ENCODE measurements at regions not wholly inside any gene's neighbourhood (a gene's known extent, or its start where the extent isn't known, plus 50 kb on each side); places are given as distances from the start of the nearest gene placed in this dataset.

GRCh38 chr1:147478521-147478920, 62.8 kb upstream of the BCL9 start:
- WGBS = 58% methylated on average over 4 of the region's 4 CpGs
- Histone ChIP-seq H3K9me3 (no peaks in the 10 kb centered on the region), H3K4me3 (no peak overlapping the region), H3K4me1 (no peaks in the 10 kb centered on the region), H3K36me3 (no peaks in the 10 kb centered on the region), H3K27me3 (no peaks in the 10 kb centered on the region), H3K27ac (no peak overlapping the region)
- no peak for DNase-seq (ENCODE audit: low spot score in 2 of 2)
- no peak for TF ChIP-seq POLR2A (IDR thresholded peaks at IDR 0.05)
- TF ChIP-seq EP300 (IDR thresholded peaks at IDR 0.05) = no peak
- no peak for TF ChIP-seq POLR2AphosphoS5 (IDR thresholded peaks at IDR 0.05)
- no peak for TF ChIP-seq CTCF (IDR thresholded peaks at IDR 0.05)

GRCh38 chr1:147479864-147480564, 61.3 kb upstream of the BCL9 start:
- Histone ChIP-seq H3K36me3 (no peaks in the 10 kb centered on the region), H3K27me3 (no peaks in the 10 kb centered on the region), H3K4me1 (no peaks in the 10 kb centered on the region), H3K9me3 (no peaks in the 10 kb centered on the region), H3K4me3 (no peak overlapping the region), H3K27ac (no peak overlapping the region)
- TF ChIP-seq POLR2AphosphoS5 (IDR thresholded peaks at IDR 0.05) = no peak
- no peak for TF ChIP-seq POLR2A (IDR thresholded peaks at IDR 0.05)
- no peak for TF ChIP-seq CTCF (IDR thresholded peaks at IDR 0.05)
- TF ChIP-seq EP300 (IDR thresholded peaks at IDR 0.05) = no peak
- DNase-seq (ENCODE audit: low spot score in 2 of 2) = no peak
- WGBS = 79% methylated on average over 3 of the region's 3 CpGs

- 74% methylated on average over 2 of the region's 2 CpGs for WGBS
- Histone ChIP-seq H3K36me3 (no peaks in the 10 kb centered on the region), H3K27me3 (no peaks in the 10 kb centered on the region), H3K9me3 (no peaks in the 10 kb centered on the region), H3K27ac (no peak overlapping the region), H3K4me1 (no peaks in the 10 kb centered on the region), H3K4me3 (no peak overlapping the region)
- TF ChIP-seq POLR2A (IDR thresholded peaks at IDR 0.05) (no peak), CTCF (IDR thresholded peaks at IDR 0.05) (no peak), POLR2AphosphoS5 (IDR thresholded peaks at IDR 0.05) (no peak), EP300 (IDR thresholded peaks at IDR 0.05) (no peak)
- DNase-seq (ENCODE audit: low spot score in 2 of 2) = no peak
Observed at GRCh38 chr1:147480565-147480935, 60.8 kb upstream of the BCL9 start.

- 67% methylated on average over 9 of the region's 9 CpGs for WGBS
- Histone ChIP-seq H3K27ac (no peak overlapping the region), H3K27me3 (no peaks in the 10 kb centered on the region), H3K4me1 (no peaks in the 10 kb centered on the region), H3K4me3 (no peak overlapping the region), H3K9me3 (no peaks in the 10 kb centered on the region), H3K36me3 (no peaks in the 10 kb centered on the region)
- TF ChIP-seq POLR2A (IDR thresholded peaks at IDR 0.05) = no peak
- no peak for TF ChIP-seq CTCF (IDR thresholded peaks at IDR 0.05)
- no peak for DNase-seq (ENCODE audit: low spot score in 2 of 2)
Observed at GRCh38 chr1:147486876-147487656, 54.2 kb upstream of the BCL9 start.

GRCh38 chr1:147491098-147491497, 50.2 kb upstream of the BCL9 start:
- TF ChIP-seq EP300 (IDR thresholded peaks at IDR 0.05) (no peak), CTCF (IDR thresholded peaks at IDR 0.05) (no peak), POLR2AphosphoS5 (IDR thresholded peaks at IDR 0.05) (no peak), POLR2A (IDR thresholded peaks at IDR 0.05) (no peak)
- WGBS = 51% methylated on average over 2 of the region's 2 CpGs
- Histone ChIP-seq H3K4me3 (no peak overlapping the region), H3K9me3 (no peaks in the 10 kb centered on the region), H3K27me3 (no peaks in the 10 kb centered on the region), H3K27ac (no peak overlapping the region), H3K4me1 (no peaks in the 10 kb centered on the region), H3K36me3 (no peaks in the 10 kb centered on the region)
- DNase-seq (ENCODE audit: low spot score in 2 of 2) = no peak

All from suprapubic skin (tissue), 4 donors.